MM.1S (cell line): ENCODE measurements at regions not wholly inside any gene's neighbourhood (a gene's known extent, or its start where the extent isn't known, plus 50 kb on each side); places are given as distances from the start of the nearest gene placed in this dataset.

ENCODE experiments used
- CTCF ChIP-seq: fragments of 300-600 bp; sonication (generic); IDR thresholded peaks from 2 replicates; pipeline ENCODE4 v1.5.1; 2016; ENCODE audit warnings: antibody characterized with exemption, low read length, mixed read lengths
- EZH2 ChIP-seq: fragments of 300-600 bp; sonication (generic); optimal IDR thresholded peaks from 2 replicates; pipeline ENCODE3; 2017; ENCODE audit warnings: low read depth, mild to moderate bottlenecking, antibody characterized with exemption, low read length, mixed read lengths

- no peak for TF ChIP-seq CTCF
- no peak for TF ChIP-seq EZH2
These were observed 591.3 kb downstream of the FAM133A start for GRCh38 chrX:94265323-94265722.
